ENCODE measurements at regions not wholly inside any gene's neighbourhood (a gene's known extent, or its start where the extent isn't known, plus 50 kb on each side); places are given as distances from the start of the nearest gene placed in this dataset.

DNA sequence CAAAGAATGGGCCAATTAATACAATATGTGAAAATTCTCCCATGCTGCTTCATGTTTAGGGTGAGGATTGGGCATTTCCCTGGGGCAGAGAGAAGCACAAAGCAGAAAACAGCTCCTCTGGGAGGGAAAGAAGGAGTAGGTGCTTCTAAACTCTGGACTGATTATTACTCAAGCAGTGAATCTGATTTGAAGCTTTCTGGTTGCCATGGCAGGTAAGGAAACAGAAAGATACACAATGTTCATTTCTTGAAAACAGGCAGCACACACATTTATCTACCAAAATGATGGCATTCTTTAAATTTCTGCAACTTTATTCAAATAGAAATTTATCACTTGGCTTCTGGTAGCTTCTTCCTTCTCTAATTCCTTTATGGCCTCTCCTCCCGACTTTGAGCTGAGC, 305.4 kb upstream of the CHD6 start (continued):
- TF ChIP-seq NANOG (IDR thresholded peaks at IDR 0.05; ENCODE audit: insufficient read depth, low read depth, low read length, poor library complexity, severe bottlenecking) (no peak), KDM4A (IDR thresholded peaks at IDR 0.05; ENCODE audit: low read depth, low read length, severe bottlenecking) (no peak), KDM5A (IDR thresholded peaks at IDR 0.05; ENCODE audit: low read length) (no peak), GABPA (IDR thresholded peaks at IDR 0.05; ENCODE audit: borderline replicate concordance, insufficient read depth, low read length) (no peak), TBP (IDR thresholded peaks at IDR 0.05; ENCODE audit: low read depth, low read length) (no peak), CHD2 (IDR thresholded peaks at IDR 0.05; ENCODE audit: low read length) (no peak), TAF7 (optimal IDR thresholded peaks at IDR 0.05; ENCODE audit: borderline replicate concordance, low read depth, low read length) (no peak), SIX5 (IDR thresholded peaks at IDR 0.05; ENCODE audit: low read depth, low read length) (no peak), ATF2 (IDR thresholded peaks at IDR 0.05; ENCODE audit: low read length) (no peak), EP300 (IDR thresholded peaks at IDR 0.05; ENCODE audit: borderline replicate concordance in 1 of 2, low read depth in 2 of 2, low read length in 2 of 2) (no peak), RAD21 (IDR thresholded peaks at IDR 0.05 in 1 of 2, conservative IDR thresholded peaks at IDR 0.05 in 1 of 2; ENCODE audit: low read depth in 2 of 2, low read length in 2 of 2) (no peak), ASH2L (IDR thresholded peaks at IDR 0.05; ENCODE audit: low read length) (no peak), CTCF (IDR thresholded peaks at IDR 0.05; ENCODE audit: control extremely low read depth in 1 of 3, insufficient read depth in 1 of 3, low read depth in 1 of 3, low read length in 3 of 3) (no peak), FOSL1 (IDR thresholded peaks at IDR 0.05; ENCODE audit: insufficient read depth, low read depth, low read length) (no peak), BRCA1 (IDR thresholded peaks at IDR 0.05; ENCODE audit: low read depth, low read length) (no peak), MAX (IDR thresholded peaks at IDR 0.05) (no peak), HDAC2 (IDR thresholded peaks at IDR 0.05; ENCODE audit: borderline replicate concordance in 1 of 2, low read depth in 2 of 2, low read length in 2 of 2) (no peak)
- TF ChIP-seq, protein P1, sequence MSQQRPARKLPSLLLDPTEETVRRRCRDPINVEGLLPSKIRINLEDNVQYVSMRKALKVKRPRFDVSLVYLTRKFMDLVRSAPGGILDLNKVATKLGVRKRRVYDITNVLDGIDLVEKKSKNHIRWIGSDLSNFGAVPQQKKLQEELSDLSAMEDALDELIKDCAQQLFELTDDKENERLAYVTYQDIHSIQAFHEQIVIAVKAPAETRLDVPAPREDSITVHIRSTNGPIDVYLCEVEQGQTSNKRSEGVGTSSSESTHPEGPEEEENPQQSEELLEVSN (IDR thresholded peaks at IDR 0.05) = no peak

Data from H1 (cell line).